OCI-LY3 (cell line): ENCODE measurements at regions not wholly inside any gene's neighbourhood (a gene's known extent, or its start where the extent isn't known, plus 50 kb on each side); places are given as distances from the start of the nearest gene placed in this dataset.

ENCODE experiments used
- H2AFZ ChIP-seq: fragments of 200-600, 300-600 bp; shearing (Covaris generic); 2 replicates; pipeline ENCODE4 v1.6.0; 2014; ENCODE audit warnings: antibody characterized with exemption, low read depth, low read length
- H3K27ac ChIP-seq: fragments of 200-600, 300-600 bp; sonication (generic); 2 replicates; pipeline ENCODE4 v1.5.1; 2014; ENCODE audit warnings: mild to moderate bottlenecking, low read length, moderate library complexity, mixed read lengths
- H3K27me3 ChIP-seq: fragments of 200-600, 300-600 bp; sonication (generic); 2 replicates; pipeline ENCODE4 v1.6.1; 2014; ENCODE audit warnings: low read depth, low read length, mixed read lengths
- H3K36me3 ChIP-seq: fragments of 200-600, 300-600 bp; sonication (generic); replicated peaks from 2 replicates; pipeline ENCODE3; 2014; ENCODE audit warnings: low read depth, low read length, mixed read lengths
- H3K4me1 ChIP-seq: fragments of 300-600, 200-600 bp; sonication (generic); 2 replicates; pipeline ENCODE4 v1.6.1; 2014; ENCODE audit warnings: low read length, mixed read lengths
- H3K4me2 ChIP-seq: fragments of 200-600, 300-600 bp; sonication (generic); 2 replicates; pipeline ENCODE4 v1.6.1; 2014; ENCODE audit warnings: low read length, mixed read lengths
- H3K4me3 ChIP-seq: fragments of 300-600, 200-600 bp; sonication (generic); 2 replicates; pipeline ENCODE4 v1.5.1; 2014; ENCODE audit warnings: antibody characterized with exemption, mild to moderate bottlenecking, low read length, moderate library complexity
- H3K79me2 ChIP-seq: fragments of 300-600, 200-600 bp; shearing (Covaris generic); 2 replicates; pipeline ENCODE4 v1.6.1; 2014; ENCODE audit warnings: mild to moderate bottlenecking, low read length, mixed read lengths
- H3K9ac ChIP-seq: fragments of 300-600, 200-600 bp; shearing (Covaris generic); 2 replicates; pipeline ENCODE4 v1.6.0; 2014; ENCODE audit warnings: mild to moderate bottlenecking, low read length, moderate library complexity
- H3K9me3 ChIP-seq: fragments of 200-600, 300-600 bp; shearing (Covaris generic); 2 replicates; pipeline ENCODE4 v1.6.1; 2014; ENCODE audit warnings: low read length, mixed read lengths; ENCODE audit not compliant: insufficient read depth
- H4K20me1 ChIP-seq: fragments of 200-600, 300-600 bp; sonication (generic); 2 replicates; pipeline ENCODE4 v1.6.1; 2016; ENCODE audit warnings: low read length, mixed read lengths; ENCODE audit not compliant: insufficient read depth
- EZH2phosphoT487 ChIP-seq: fragments of 200-600 bp; shearing (Covaris generic); IDR thresholded peaks from 2 replicates; pipeline ENCODE4 v1.6.1; 2018; ENCODE audit warnings: antibody characterized with exemption, mixed run types, low read depth
- TF ChIP-seq, protein P1 (sequence below): fragments of 200-600, 300-600 bp; sonication (generic); IDR thresholded peaks from 2 replicates; pipeline ENCODE4 v1.5.1; 2014; ENCODE audit warnings: antibody characterized with exemption, low read length, low read depth

DNA sequence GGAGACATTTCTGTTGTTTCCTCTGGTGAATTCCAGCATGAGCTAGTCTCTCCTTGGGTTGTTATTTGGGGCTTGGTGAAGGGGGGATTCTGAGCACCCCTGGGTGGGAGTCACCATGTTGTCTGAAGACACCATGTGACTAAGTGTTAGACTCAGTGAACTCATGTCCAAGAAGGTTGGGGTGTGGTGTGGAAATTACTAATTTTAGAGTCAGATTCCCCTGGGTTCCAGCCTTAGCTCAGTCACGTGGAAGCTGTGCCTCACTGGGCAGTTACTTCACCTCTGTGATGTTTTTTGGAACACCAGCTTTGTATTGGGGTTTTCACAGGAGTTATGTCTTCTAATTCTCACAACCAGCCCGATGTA lies 171.5 kb downstream of the RPLP1 start:
- Histone ChIP-seq H3K9ac (no peak overlapping the region), H3K36me3 (no peaks in the 10 kb centered on the region), H3K4me1 (no peaks in the 10 kb centered on the region), H3K79me2 (no peaks in the 10 kb centered on the region), H3K4me2 (no peak overlapping the region), H3K27me3 (peaks cover 57% of the 10 kb centered on the region), H2AFZ (no peak overlapping the region), H3K4me3 (no peak overlapping the region), H3K9me3 (no peaks in the 10 kb centered on the region), H4K20me1 (no peaks in the 10 kb centered on the region), H3K27ac (no peak overlapping the region)
- TF ChIP-seq EZH2phosphoT487, result no peak
- TF ChIP-seq, protein P1, sequence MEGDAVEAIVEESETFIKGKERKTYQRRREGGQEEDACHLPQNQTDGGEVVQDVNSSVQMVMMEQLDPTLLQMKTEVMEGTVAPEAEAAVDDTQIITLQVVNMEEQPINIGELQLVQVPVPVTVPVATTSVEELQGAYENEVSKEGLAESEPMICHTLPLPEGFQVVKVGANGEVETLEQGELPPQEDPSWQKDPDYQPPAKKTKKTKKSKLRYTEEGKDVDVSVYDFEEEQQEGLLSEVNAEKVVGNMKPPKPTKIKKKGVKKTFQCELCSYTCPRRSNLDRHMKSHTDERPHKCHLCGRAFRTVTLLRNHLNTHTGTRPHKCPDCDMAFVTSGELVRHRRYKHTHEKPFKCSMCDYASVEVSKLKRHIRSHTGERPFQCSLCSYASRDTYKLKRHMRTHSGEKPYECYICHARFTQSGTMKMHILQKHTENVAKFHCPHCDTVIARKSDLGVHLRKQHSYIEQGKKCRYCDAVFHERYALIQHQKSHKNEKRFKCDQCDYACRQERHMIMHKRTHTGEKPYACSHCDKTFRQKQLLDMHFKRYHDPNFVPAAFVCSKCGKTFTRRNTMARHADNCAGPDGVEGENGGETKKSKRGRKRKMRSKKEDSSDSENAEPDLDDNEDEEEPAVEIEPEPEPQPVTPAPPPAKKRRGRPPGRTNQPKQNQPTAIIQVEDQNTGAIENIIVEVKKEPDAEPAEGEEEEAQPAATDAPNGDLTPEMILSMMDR, result no peak

DNA sequence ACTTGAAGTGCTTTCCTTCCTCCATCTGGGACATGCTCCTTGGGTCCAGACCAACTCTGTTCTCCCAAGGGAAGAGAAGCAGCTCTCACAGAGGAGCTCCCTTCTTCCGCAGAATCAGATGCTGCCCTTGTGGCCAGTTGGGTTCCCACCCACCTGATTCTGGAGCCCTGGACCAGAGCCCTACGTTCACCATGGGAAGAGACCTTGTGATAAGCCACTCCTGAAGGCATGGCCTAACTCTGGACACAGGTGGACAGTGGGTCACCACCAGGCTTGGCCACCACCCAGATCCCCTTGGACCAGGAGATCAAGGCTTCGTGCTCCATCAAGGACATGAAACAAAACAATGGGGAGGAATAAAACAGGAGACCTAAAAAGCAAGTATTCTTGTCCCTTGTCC lies 172.2 kb downstream of the RPLP1 start:
- no peak overlapping the region for H3K4me3 ChIP-seq
- H3K27me3 ChIP-seq, result peaks cover 64% of the 10 kb centered on the region
- H3K79me2 ChIP-seq, result no peaks in the 10 kb centered on the region
- H3K9me3 ChIP-seq, result no peaks in the 10 kb centered on the region
- no peak overlapping the region for H3K9ac ChIP-seq
- TF ChIP-seq, protein P1, result no peak
- TF ChIP-seq EZH2phosphoT487, result no peak
- H3K27ac ChIP-seq, result no peak overlapping the region
- no peaks in the 10 kb centered on the region for H4K20me1 ChIP-seq
- H3K4me1 ChIP-seq, result no peaks in the 10 kb centered on the region
- H2AFZ ChIP-seq, result no peak overlapping the region
- H3K4me2 ChIP-seq, result no peak overlapping the region
- H3K36me3 ChIP-seq, result no peaks in the 10 kb centered on the region

DNA sequence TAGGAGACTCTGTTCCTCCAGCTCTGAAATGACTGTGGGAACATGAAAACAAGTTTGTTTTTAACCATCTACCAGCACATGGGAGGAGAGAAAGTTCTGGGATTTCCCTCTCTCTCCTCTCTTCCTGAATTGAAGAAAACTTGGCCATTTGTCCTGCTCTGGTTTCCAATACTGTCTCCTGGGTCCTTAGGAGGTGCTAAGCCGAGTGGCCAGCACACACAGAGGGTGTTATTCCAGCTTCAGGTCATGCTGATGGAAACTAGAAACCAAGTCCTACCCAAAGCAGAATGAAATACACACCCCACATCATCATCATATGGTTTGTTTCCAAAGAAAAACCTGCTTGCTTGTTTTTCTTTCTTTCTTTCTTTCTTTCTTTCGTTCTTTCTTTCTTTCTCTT lies 172.7 kb downstream of the RPLP1 start:
- TF ChIP-seq, protein P1, result no peak
- no peak for TF ChIP-seq EZH2phosphoT487
- Histone ChIP-seq H4K20me1 (no peaks in the 10 kb centered on the region), H2AFZ (no peak overlapping the region), H3K79me2 (no peaks in the 10 kb centered on the region), H3K9me3 (no peaks in the 10 kb centered on the region), H3K4me3 (no peak overlapping the region), H3K27ac (no peak overlapping the region), H3K4me1 (no peaks in the 10 kb centered on the region), H3K36me3 (no peaks in the 10 kb centered on the region), H3K9ac (no peak overlapping the region), H3K4me2 (no peak overlapping the region), H3K27me3 (peaks cover 69% of the 10 kb centered on the region)

DNA sequence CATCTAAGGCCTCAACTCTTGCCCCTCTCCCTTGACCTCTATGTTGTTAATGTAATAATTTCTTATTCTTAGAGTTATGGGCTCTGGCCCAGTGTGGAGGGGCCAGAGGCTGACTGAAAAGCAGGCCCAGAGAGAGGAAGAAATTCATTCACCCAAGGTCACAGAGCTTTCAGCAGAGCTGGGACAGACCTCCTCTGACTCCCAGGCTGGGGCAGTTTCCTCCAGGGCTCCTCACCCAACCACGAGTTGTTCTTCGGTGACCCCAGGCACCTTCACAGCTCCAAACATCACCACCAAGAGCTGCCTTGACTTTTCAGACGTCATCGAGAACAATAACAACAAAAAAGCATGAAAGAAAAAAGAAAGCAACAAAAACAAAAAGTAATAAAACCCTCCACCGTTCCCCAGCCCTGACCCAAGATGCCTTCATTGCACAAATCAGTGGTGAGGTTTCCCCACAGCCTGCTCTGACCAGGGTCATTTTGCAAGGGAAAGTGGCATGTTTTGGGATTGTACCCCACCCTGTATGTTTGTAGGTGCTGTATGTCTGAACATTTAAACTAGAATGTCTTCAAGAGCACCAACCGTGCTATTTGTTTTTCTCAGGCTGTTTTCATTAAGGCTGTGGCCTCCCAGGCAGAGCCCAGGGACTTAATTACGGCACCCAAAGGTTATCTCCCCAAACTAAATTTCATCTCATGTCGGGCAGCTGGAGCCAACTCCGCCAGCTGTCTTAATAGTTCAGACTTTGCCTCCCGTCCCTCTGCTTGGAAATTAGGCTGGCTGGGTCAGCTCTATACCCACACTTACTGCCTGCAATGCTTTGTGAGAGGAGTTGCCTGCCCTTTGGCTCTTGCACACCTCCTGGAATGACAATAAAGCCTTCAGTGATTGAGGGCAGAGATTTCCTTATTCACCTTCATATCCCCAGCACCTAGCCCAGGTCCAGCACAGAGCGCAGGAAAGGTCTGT lies 173.8 kb downstream of the RPLP1 start:
- no peak overlapping the region for H3K4me3 ChIP-seq
- no peaks in the 10 kb centered on the region for H3K79me2 ChIP-seq
- H3K4me1 ChIP-seq, result no peaks in the 10 kb centered on the region
- no peaks in the 10 kb centered on the region for H3K9me3 ChIP-seq
- H3K36me3 ChIP-seq, result no peaks in the 10 kb centered on the region
- no peak for TF ChIP-seq EZH2phosphoT487
- TF ChIP-seq, protein P1, result no peak
- no peak overlapping the region for H2AFZ ChIP-seq
- H3K9ac ChIP-seq, result no peak overlapping the region
- no peaks in the 10 kb centered on the region for H4K20me1 ChIP-seq
- no peak overlapping the region for H3K4me2 ChIP-seq
- H3K27me3 ChIP-seq, result peaks cover 80% of the 10 kb centered on the region
- H3K27ac ChIP-seq, result no peak overlapping the region
